ENCODE measurements at regions not wholly inside any gene's neighbourhood (a gene's known extent, or its start where the extent isn't known, plus 50 kb on each side); places are given as distances from the start of the nearest gene placed in this dataset.

DNA sequence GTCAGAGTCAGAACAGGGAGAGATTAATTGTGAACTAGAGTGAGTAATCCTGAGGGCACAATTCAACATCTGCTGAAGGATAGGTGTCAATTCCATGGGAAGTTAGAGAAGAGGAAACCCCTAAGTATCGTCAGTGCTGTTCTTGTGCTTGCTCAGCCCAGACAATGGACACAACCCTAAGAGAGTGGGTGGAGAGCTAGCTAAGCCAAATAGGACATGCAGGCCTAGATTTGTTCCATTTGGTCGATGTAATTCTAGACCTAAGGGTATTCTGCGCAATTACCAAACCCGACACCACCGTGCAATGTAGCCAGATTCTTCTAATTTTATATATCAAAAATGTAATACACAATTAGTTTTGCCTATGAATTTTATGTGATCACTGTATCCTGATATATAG is 431.6 kb downstream of the SH3GL2 start:
- Histone ChIP-seq H3K9ac (ENCODE audit: insufficient read depth in 1 of 2, low read depth in 2 of 2, low read length in 2 of 2) (no peak overlapping the region), H3K27me3 (ENCODE audit: control insufficient read depth in 2 of 2, insufficient read depth in 2 of 2, low read length in 2 of 2) (no peaks in the 10 kb centered on the region), H3K4me1 (replicated peaks in 1 of 2; ENCODE audit: control insufficient read depth in 2 of 2, insufficient read depth in 2 of 2, low read length in 2 of 2) (no peaks in the 10 kb centered on the region), H2AFZ (ENCODE audit: low read depth, low read length) (no peak overlapping the region), H3K79me2 (ENCODE audit: control insufficient read depth, insufficient read depth, low read length) (no peaks in the 10 kb centered on the region), H3K4me2 (ENCODE audit: insufficient read depth, low read length) (no peak overlapping the region), H4K20me1 (replicated peaks; ENCODE audit: control insufficient read depth, insufficient read depth, low read length) (no peaks in the 10 kb centered on the region), H3K4me3 (no peak overlapping the region), H3K27ac (ENCODE audit: extremely low read depth, low read depth, low read length) (no peak overlapping the region), H3K36me3 (ENCODE audit: control insufficient read depth, insufficient read depth, low read length) (no peaks in the 10 kb centered on the region), H3K9me3 (replicated peaks; ENCODE audit: control insufficient read depth, insufficient read depth, low read depth, low read length) (no peaks in the 10 kb centered on the region), H3K9me1 (ENCODE audit: control insufficient read depth, insufficient read depth, low read length) (no peaks in the 10 kb centered on the region)
- ChIA-PET CTCF (ENCODE audit: low intra/inter-chr PET ratio) (no interaction called here), POLR2A (no interaction called here)
- intact Hi-C loops (cut with micrococcal nuclease), result no loop called here
- WGBS (ENCODE audit: insufficient coverage, low coverage, missing lambda C conversion rate), result 0% methylated on average over 5 of the region's 5 CpGs
- no peak for FAIRE-seq
- TF ChIP-seq ZNF408 (CRISPR knock-in tag; IDR thresholded peaks at IDR 0.05; ENCODE audit: low read depth) (no peak), ZNF232 (CRISPR knock-in tag; IDR thresholded peaks at IDR 0.05) (no peak)
- no TSS peak for BruUV-seq (replicated peaks)
- DNase-seq (ENCODE audit: extremely low read depth in 1 of 4, low spot score in 3 of 4), result no peak
- ATAC-seq, result no peak
- in situ Hi-C loops (cut with MboI), result no loop called here

- Histone ChIP-seq H3K4me1 (replicated peaks in 1 of 2; ENCODE audit: control insufficient read depth in 2 of 2, insufficient read depth in 2 of 2, low read length in 2 of 2) (no peaks in the 10 kb centered on the region), H3K27ac (ENCODE audit: extremely low read depth, low read depth, low read length) (no peak overlapping the region), H3K79me2 (ENCODE audit: control insufficient read depth, insufficient read depth, low read length) (no peaks in the 10 kb centered on the region), H3K4me3 (no peak overlapping the region), H3K9me1 (ENCODE audit: control insufficient read depth, insufficient read depth, low read length) (no peaks in the 10 kb centered on the region), H3K36me3 (ENCODE audit: control insufficient read depth, insufficient read depth, low read length) (no peaks in the 10 kb centered on the region), H3K4me2 (ENCODE audit: insufficient read depth, low read length) (no peak overlapping the region), H2AFZ (ENCODE audit: low read depth, low read length) (no peak overlapping the region), H4K20me1 (replicated peaks; ENCODE audit: control insufficient read depth, insufficient read depth, low read length) (no peaks in the 10 kb centered on the region), H3K27me3 (ENCODE audit: control insufficient read depth in 2 of 2, insufficient read depth in 2 of 2, low read length in 2 of 2) (no peaks in the 10 kb centered on the region), H3K9me3 (replicated peaks; ENCODE audit: control insufficient read depth, insufficient read depth, low read depth, low read length) (no peaks in the 10 kb centered on the region), H3K9ac (ENCODE audit: insufficient read depth in 1 of 2, low read depth in 2 of 2, low read length in 2 of 2) (no peak overlapping the region)
- no TSS peak for BruUV-seq (replicated peaks)
- DNase-seq (ENCODE audit: extremely low read depth in 1 of 4, low spot score in 3 of 4) (no peak), ATAC-seq (no peak), FAIRE-seq (no peak)
- in situ Hi-C loops (cut with MboI), result no loop called here
- TF ChIP-seq, protein P1, sequence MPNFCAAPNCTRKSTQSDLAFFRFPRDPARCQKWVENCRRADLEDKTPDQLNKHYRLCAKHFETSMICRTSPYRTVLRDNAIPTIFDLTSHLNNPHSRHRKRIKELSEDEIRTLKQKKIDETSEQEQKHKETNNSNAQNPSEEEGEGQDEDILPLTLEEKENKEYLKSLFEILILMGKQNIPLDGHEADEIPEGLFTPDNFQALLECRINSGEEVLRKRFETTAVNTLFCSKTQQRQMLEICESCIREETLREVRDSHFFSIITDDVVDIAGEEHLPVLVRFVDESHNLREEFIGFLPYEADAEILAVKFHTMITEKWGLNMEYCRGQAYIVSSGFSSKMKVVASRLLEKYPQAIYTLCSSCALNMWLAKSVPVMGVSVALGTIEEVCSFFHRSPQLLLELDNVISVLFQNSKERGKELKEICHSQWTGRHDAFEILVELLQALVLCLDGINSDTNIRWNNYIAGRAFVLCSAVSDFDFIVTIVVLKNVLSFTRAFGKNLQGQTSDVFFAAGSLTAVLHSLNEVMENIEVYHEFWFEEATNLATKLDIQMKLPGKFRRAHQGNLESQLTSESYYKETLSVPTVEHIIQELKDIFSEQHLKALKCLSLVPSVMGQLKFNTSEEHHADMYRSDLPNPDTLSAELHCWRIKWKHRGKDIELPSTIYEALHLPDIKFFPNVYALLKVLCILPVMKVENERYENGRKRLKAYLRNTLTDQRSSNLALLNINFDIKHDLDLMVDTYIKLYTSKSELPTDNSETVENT (CRISPR knock-in tag; IDR thresholded peaks at IDR 0.05), result no peak
- WGBS (ENCODE audit: insufficient coverage, low coverage, missing lambda C conversion rate), result 0% methylated on average over 2 of the region's 4 CpGs
- ChIA-PET CTCF (ENCODE audit: low intra/inter-chr PET ratio) (no interaction called here), POLR2A (no interaction called here)
- intact Hi-C loops (cut with micrococcal nuclease), result no loop called here
Observed at GRCh38 chr9:18012170-18012569, 433.3 kb downstream of the SH3GL2 start.

Measured in K562 (cell line).